ENCODE measurements at regions not wholly inside any gene's neighbourhood (a gene's known extent, or its start where the extent isn't known, plus 50 kb on each side); places are given as distances from the start of the nearest gene placed in this dataset.

GRCh38 chr4:14943749-14944148 is 58.5 kb upstream of the CPEB2 start:
- TF ChIP-seq, protein P1, sequence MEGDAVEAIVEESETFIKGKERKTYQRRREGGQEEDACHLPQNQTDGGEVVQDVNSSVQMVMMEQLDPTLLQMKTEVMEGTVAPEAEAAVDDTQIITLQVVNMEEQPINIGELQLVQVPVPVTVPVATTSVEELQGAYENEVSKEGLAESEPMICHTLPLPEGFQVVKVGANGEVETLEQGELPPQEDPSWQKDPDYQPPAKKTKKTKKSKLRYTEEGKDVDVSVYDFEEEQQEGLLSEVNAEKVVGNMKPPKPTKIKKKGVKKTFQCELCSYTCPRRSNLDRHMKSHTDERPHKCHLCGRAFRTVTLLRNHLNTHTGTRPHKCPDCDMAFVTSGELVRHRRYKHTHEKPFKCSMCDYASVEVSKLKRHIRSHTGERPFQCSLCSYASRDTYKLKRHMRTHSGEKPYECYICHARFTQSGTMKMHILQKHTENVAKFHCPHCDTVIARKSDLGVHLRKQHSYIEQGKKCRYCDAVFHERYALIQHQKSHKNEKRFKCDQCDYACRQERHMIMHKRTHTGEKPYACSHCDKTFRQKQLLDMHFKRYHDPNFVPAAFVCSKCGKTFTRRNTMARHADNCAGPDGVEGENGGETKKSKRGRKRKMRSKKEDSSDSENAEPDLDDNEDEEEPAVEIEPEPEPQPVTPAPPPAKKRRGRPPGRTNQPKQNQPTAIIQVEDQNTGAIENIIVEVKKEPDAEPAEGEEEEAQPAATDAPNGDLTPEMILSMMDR (IDR thresholded peaks at IDR 0.05) = no peak
- TF ChIP-seq EZH2phosphoT487 (IDR thresholded peaks at IDR 0.05) = no peak
- TF ChIP-seq EZH2 (IDR thresholded peaks at IDR 0.05) = no peak
